Heart left ventricle (tissue), 16 donors: ENCODE measurements at regions not wholly inside any gene's neighbourhood (a gene's known extent, or its start where the extent isn't known, plus 50 kb on each side); places are given as distances from the start of the nearest gene placed in this dataset.

Experiments
- ATAC-seq, 4 donors: fragments of 200-7000 bp; cut with Tn5 transposase; one replicate each; pipeline ENCODE4 v1.9.1; 2020 to 2022; ENCODE audit warnings: moderate library complexity in 4 of 4, mild to moderate bottlenecking in 3 of 4, moderate number of reproducible peaks in 1 of 4
- DNase-seq, 5 donors: peaks; one replicate each; pipeline ENCODE4 v3.0.0-alpha.2; 2020
- H3K27ac ChIP-seq, 12 donors: fragments of 200-600 bp; sonication (generic) in 4 of 12; one replicate each; pipeline versions ENCODE4 v1.5.0 to v1.8.0; 2016 to 2022; ENCODE audit warnings: mild to moderate bottlenecking in 2 of 12
- H3K27me3 ChIP-seq, 9 donors: fragments of 200-600 bp; sonication (generic) in 2 of 9; one replicate each; pipeline versions ENCODE4 v1.5.1 to v1.8.0; 2016 to 2022; ENCODE audit warnings: mild to moderate bottlenecking in 3 of 9
- H3K36me3 ChIP-seq, 9 donors: fragments of 200-600 bp; sonication (generic) in 2 of 9; one replicate each; pipeline versions ENCODE4 v1.5.0 to v1.8.0; 2018 to 2022; ENCODE audit warnings: mild to moderate bottlenecking in 2 of 9
- H3K4me1 ChIP-seq, 12 donors: fragments of 200-600 bp; sonication (generic) in 4 of 12; one replicate each; pipeline versions ENCODE4 v1.5.0 to v1.8.0; 2016 to 2022; ENCODE audit warnings: mild to moderate bottlenecking in 3 of 12
- H3K4me3 ChIP-seq, 12 donors: fragments of 200-600 bp; sonication (generic) in 4 of 12; one replicate each; pipeline versions ENCODE4 v1.5.0 to v1.8.0; 2017 to 2022; ENCODE audit warnings: mild to moderate bottlenecking in 9 of 12, moderate library complexity in 4 of 12
- H3K9me3 ChIP-seq, 12 donors: fragments of 200-600 bp; sonication (generic) in 4 of 12; one replicate each; pipeline versions ENCODE4 v1.5.0 to v1.8.0; 2016 to 2022; ENCODE audit warnings: mild to moderate bottlenecking in 1 of 12
- POLR2A ChIP-seq, 2 donors: fragments of 450-650 bp; IDR thresholded peaks; one replicate each; pipeline ENCODE4 v1.6.1; 2017; ENCODE audit warnings: antibody characterized with exemption in 2 of 2, mild to moderate bottlenecking in 2 of 2, moderate library complexity in 2 of 2
- WGBS, 4 donors: extraction: QIAGEN DNeasy Blood & Tissue Kit in 2 of 4; methylation state at CpG; one replicate each; pipeline versions ENCODE4 v1.1.5 to v1.1.7; 2013 to 2018; 5-methylcytosine and 5-hydroxymethylcytosine counted together
- intact Hi-C, 10 donors: fragments of 100-400 bp; cut with DNase I; formaldehyde crosslinking; loops; one replicate each; pipeline versions ENCODE4 v1.11.1 to v1.14.2; 2022
- TF ChIP-seq, protein P1 (sequence below), 12 donors: fragments of 200-600 bp; sonication (generic) in 4 of 12; IDR thresholded peaks; one replicate each; pipeline versions ENCODE4 v1.5.0 to v1.8.0; 2018 to 2022; ENCODE audit warnings: antibody characterized with exemption in 12 of 12, mild to moderate bottlenecking in 5 of 12
- donor health status: ischemic (EF 13 %, LVEDD 7.1; RV severe dilation, severe dysfunction).
- donor health status: healthy with polysubstance abuse.
- donor health status: DM: no; HTN: yes; CAD: no.
- donor health status: DM: no; HTN: no; CAD: no.
- donor health status: ischemic (EF 25% LVEDD 6.9; RV normal size, moderate dysfunction).
- donor health status: ischemic (EF 25% LVEDD 5.7; RV mildly dilated, moderate dysfunction).
- donor health status: healthy.
- donor health status: DM: yes; HTN: yes; CAD: no.
- donor health status: ischemic (EF 35%, LVEDD 5.7; RV mildly dilated, moderate dysfunction).
- donor health status: nonischemic (EF 11% LVEDD 7.7; RV severe dilation, severe dysfunction).
- donor health status: DM: yes; HTN: yes; CAD: no.
- donor health status: PGD.
- donor health status: ischemic (EF 29% LVEDD 5.4; RV normal size, mild dysfunction).
- donor health status: nonischemic (EF 23%, LVEDD 6.1; RV moderate dilation, normal function).

DNA sequence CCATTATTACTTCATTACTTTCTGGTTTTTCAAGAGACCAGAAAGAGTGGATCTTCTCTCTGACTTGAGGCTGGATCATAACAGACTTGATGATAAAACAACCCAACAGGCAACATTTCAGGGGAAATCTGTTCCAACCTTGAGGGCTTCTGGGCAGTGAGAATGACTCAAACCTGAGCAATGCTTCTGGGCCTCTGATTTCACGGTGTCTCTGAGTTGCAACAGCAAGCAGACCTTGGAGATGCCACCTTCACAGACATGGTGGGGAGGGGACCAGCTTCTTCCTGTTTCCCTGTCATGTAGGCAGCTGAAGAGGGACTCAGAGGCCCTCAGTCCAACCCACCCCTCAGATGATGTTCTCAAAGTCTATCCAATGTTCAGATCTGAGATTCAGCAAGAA lies 104.0 kb downstream of the ABHD5 start:
- TF ChIP-seq POLR2A (IDR thresholded peaks at IDR 0.05): no peak
- TF ChIP-seq, protein P1, sequence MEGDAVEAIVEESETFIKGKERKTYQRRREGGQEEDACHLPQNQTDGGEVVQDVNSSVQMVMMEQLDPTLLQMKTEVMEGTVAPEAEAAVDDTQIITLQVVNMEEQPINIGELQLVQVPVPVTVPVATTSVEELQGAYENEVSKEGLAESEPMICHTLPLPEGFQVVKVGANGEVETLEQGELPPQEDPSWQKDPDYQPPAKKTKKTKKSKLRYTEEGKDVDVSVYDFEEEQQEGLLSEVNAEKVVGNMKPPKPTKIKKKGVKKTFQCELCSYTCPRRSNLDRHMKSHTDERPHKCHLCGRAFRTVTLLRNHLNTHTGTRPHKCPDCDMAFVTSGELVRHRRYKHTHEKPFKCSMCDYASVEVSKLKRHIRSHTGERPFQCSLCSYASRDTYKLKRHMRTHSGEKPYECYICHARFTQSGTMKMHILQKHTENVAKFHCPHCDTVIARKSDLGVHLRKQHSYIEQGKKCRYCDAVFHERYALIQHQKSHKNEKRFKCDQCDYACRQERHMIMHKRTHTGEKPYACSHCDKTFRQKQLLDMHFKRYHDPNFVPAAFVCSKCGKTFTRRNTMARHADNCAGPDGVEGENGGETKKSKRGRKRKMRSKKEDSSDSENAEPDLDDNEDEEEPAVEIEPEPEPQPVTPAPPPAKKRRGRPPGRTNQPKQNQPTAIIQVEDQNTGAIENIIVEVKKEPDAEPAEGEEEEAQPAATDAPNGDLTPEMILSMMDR (IDR thresholded peaks at IDR 0.05): no peak
- ATAC-seq (no peak), DNase-seq (no peak)
- no peaks in the 10 kb centered on the region for H3K36me3 ChIP-seq
- H3K9me3 ChIP-seq: peaks cover 0 to 6% (median 0%) of the 10 kb centered on the region in 12 donors
- no peak overlapping the region for H3K4me3 ChIP-seq
- intact Hi-C loops: no loop called here
- no peaks in the 10 kb centered on the region for H3K4me1 ChIP-seq
- peaks cover 0 to 6% (median 0%) of the 10 kb centered on the region in 9 donors for H3K27me3 ChIP-seq
- H3K27ac ChIP-seq: no peak overlapping the region
- WGBS, 4 donors: 33 to 100% (median 82%) methylated on average over 1 of the region's 1 CpG

DNA sequence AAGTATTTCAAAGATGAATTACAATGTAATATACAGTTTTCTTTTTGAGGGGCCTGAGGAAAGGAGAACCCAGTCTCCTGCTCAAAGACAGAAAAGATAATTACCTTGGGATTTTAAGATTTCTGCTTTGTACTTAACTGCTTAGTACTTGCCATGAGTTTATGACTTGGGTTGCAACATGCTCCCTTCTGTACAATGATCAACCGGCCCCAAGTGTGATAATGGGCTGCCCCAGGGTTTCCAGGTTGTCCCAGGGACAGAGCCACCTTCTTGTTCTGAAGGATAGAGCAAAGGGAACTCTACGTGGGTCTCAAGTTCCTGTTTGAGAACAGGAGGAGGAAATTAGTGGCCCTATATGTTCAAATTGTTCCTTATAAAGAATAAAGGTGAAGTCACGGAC lies 104.8 kb downstream of the ABHD5 start:
- Histone ChIP-seq H3K4me1 (no peaks in the 10 kb centered on the region), H3K27ac (no peak overlapping the region), H3K4me3 (no peak overlapping the region), H3K36me3 (no peaks in the 10 kb centered on the region), H3K27me3 (peaks cover 0 to 6% (median 0%) of the 10 kb centered on the region in 9 donors), H3K9me3 (peaks cover 0 to 13% (median 0%) of the 10 kb centered on the region in 12 donors)
- DNase-seq (no peak), ATAC-seq (no peak)
- WGBS, 4 donors: 67 to 80% (median 74%) methylated on average over 3 of the region's 3 CpGs
- intact Hi-C loops: no loop called here
- no peak for TF ChIP-seq POLR2A (IDR thresholded peaks at IDR 0.05)
- TF ChIP-seq, protein P1 (IDR thresholded peaks at IDR 0.05): no peak

DNA sequence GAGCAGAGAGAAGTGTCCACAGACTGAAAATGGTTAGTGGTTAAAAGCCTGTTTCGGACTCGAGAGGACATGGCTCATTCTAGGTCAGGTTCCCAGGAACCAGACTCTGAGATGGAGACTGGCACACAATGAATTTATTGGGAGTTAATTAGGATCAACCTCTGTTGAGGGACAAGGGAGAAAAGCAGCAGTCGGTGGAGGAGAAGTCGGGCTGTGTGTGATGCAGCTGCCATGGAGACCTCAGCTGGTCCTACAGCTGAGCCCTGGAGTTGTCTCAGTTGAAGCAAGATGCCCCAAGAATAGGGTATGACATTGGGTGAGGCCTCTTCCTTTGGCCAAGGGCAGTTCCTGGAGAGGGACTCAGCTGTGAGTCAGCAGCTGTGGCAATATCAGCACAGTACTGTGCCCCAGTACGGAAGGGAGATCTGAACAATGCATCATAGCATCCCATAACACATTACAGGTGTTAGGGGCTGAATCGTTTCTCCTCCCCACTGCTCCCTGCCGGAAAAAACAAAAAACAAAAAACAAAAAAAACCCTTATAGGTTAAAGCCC lies 105.4 kb downstream of the ABHD5 start:
- intact Hi-C loops: no loop called here
- no peak overlapping the region for H3K4me3 ChIP-seq
- TF ChIP-seq POLR2A (IDR thresholded peaks at IDR 0.05): no peak
- TF ChIP-seq, protein P1 (IDR thresholded peaks at IDR 0.05): no peak
- no peak for DNase-seq
- ATAC-seq: no peak
- H3K27me3 ChIP-seq: peaks cover 0 to 6% (median 0%) of the 10 kb centered on the region in 9 donors
- H3K36me3 ChIP-seq: no peaks in the 10 kb centered on the region
- WGBS, 4 donors: 81 to 88% (median 85%) methylated on average over 7 of the region's 7 CpGs
- H3K4me1 ChIP-seq: no peaks in the 10 kb centered on the region
- no peak overlapping the region for H3K27ac ChIP-seq
- H3K9me3 ChIP-seq: peaks cover 0 to 13% (median 0%) of the 10 kb centered on the region in 12 donors

DNA sequence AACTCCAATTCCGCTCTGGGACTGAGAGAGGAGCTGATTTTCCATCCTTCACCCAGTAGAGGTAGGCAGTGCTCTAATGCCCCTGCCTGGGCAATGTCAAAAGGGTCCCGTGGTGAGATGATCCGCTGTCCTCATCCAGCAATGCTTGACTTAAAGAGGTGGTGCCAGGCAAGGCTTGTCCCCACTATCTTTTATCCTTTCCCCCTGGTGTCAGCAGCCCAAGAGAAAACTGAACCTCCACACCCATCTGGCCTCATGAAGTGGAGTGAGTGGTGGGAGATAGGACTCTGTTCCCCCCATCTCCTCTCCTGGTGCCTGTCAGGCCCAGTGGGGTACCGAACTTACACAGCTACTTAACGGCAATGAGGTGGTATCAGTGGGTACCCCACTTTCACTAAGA lies 107.1 kb downstream of the ABHD5 start:
- no peak for ATAC-seq
- H3K9me3 ChIP-seq: peaks cover 0 to 13% (median 0%) of the 10 kb centered on the region in 12 donors
- H3K4me3 ChIP-seq: no peak overlapping the region
- WGBS, 4 donors: 76 to 85% (median 82%) methylated on average over 5 of the region's 5 CpGs
- no peaks in the 10 kb centered on the region for H3K36me3 ChIP-seq
- H3K27ac ChIP-seq: no peak overlapping the region
- TF ChIP-seq, protein P1 (IDR thresholded peaks at IDR 0.05): no peak
- TF ChIP-seq POLR2A (IDR thresholded peaks at IDR 0.05): no peak
- intact Hi-C loops: no loop called here
- peaks cover 0 to 6% (median 0%) of the 10 kb centered on the region in 9 donors for H3K27me3 ChIP-seq
- H3K4me1 ChIP-seq: no peaks in the 10 kb centered on the region
- no peak for DNase-seq
